ENCODE measurements at regions not wholly inside any gene's neighbourhood (a gene's known extent, or its start where the extent isn't known, plus 50 kb on each side); places are given as distances from the start of the nearest gene placed in this dataset.

GRCh38 chr18:45373286-45373880 lies 241.9 kb upstream of the SLC14A2 start:
- DNase-seq (ENCODE audit: low read depth): no peak
- TF ChIP-seq CTCF (IDR thresholded peaks at IDR 0.05; ENCODE audit: low read length, missing control alignments): no peak
- H3K4me3 ChIP-seq (replicated peaks; ENCODE audit: low read depth, low read length): no peak overlapping the region

GRCh38 chr18:45374236-45374635 lies 241.0 kb upstream of the SLC14A2 start:
- TF ChIP-seq CTCF (IDR thresholded peaks at IDR 0.05; ENCODE audit: low read length, missing control alignments): no peak
- no peak for DNase-seq (ENCODE audit: low read depth)
- no peak overlapping the region for H3K4me3 ChIP-seq (replicated peaks; ENCODE audit: low read depth, low read length)

GRCh38 chr18:45374878-45375630 lies 240.2 kb upstream of the SLC14A2 start:
- DNase-seq (ENCODE audit: low read depth): no peak
- TF ChIP-seq CTCF (IDR thresholded peaks at IDR 0.05; ENCODE audit: low read length, missing control alignments): no peak
- H3K4me3 ChIP-seq (replicated peaks; ENCODE audit: low read depth, low read length): no peak overlapping the region

GRCh38 chr18:45376193-45376592 lies 239.1 kb upstream of the SLC14A2 start:
- DNase-seq (ENCODE audit: low read depth): no peak
- no peak for TF ChIP-seq CTCF (IDR thresholded peaks at IDR 0.05; ENCODE audit: low read length, missing control alignments)
- no peak overlapping the region for H3K4me3 ChIP-seq (replicated peaks; ENCODE audit: low read depth, low read length)

GRCh38 chr18:45378308-45378707 lies 237.0 kb upstream of the SLC14A2 start:
- H3K4me3 ChIP-seq (replicated peaks; ENCODE audit: low read depth, low read length): no peak overlapping the region
- no peak for DNase-seq (ENCODE audit: low read depth)
- TF ChIP-seq CTCF (IDR thresholded peaks at IDR 0.05; ENCODE audit: low read length, missing control alignments): no peak

DNA sequence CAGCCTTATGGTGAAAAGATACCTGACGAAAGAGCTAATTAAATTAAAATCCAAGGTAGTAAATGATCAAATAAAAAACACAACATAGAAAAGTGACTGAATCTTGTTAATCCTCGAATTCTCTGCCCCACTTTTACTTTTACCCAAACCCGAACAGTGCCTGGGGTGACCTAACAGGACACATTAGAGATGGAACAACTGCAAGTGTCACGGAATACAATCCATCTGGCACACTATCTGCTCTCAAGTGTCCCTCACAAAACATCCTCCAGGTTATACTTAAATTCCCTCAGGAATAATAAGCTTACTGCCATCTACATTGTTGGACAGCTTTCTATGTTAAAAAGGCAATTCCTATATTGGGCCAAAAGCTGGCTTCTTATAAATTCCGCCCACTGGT lies 236.3 kb upstream of the SLC14A2 start:
- TF ChIP-seq CTCF (IDR thresholded peaks at IDR 0.05; ENCODE audit: low read length, missing control alignments): no peak
- H3K4me3 ChIP-seq (replicated peaks; ENCODE audit: low read depth, low read length): no peak overlapping the region
- no peak for DNase-seq (ENCODE audit: low read depth)

DNA sequence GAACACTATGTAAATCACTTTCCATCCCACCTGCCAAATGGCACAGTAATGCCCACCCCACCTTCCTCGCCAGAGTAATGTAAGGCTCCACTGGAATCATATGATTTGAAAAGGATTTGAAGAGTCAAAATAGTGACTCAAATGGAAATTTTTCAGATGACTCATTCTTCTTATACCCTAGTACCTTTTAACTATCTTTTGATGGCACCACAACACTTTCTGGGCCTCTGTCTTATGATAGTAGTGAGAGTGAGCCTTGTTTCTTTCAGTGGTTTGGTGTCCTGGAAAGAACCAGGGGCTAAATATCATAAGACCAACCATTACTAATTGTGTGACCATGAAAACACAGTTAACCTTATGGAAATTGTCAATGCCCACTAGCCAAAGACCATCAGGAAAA lies 235.4 kb upstream of the SLC14A2 start:
- DNase-seq (ENCODE audit: low read depth): no peak
- TF ChIP-seq CTCF (IDR thresholded peaks at IDR 0.05; ENCODE audit: low read length, missing control alignments): no peak
- no peak overlapping the region for H3K4me3 ChIP-seq (replicated peaks; ENCODE audit: low read depth, low read length)
